GM23248 (cell line): ENCODE measurements at regions not wholly inside any gene's neighbourhood (a gene's known extent, or its start where the extent isn't known, plus 50 kb on each side); places are given as distances from the start of the nearest gene placed in this dataset.

Experiments
- DNase-seq: peaks from one replicate; pipeline ENCODE4 v3.0.0-alpha.2; 2015
- H2AFZ ChIP-seq: fragments of 200-600 bp; sonication (generic); 2 replicates; pipeline ENCODE4 v1.6.1; 2016; ENCODE audit warnings: antibody characterized with exemption
- H3F3A ChIP-seq: fragments of 200-600 bp; sonication (generic); 2 replicates; pipeline ENCODE4 v1.6.1; 2016; ENCODE audit warnings: mild to moderate bottlenecking, antibody characterized with exemption, mixed run types; ENCODE audit not compliant: insufficient read depth
- H3K27ac ChIP-seq: fragments of 200-600 bp; sonication (generic); 2 replicates; pipeline ENCODE4 v1.5.1; 2016; ENCODE audit warnings: mild to moderate bottlenecking
- H3K27me3 ChIP-seq: fragments of 200-600 bp; sonication (generic); replicated peaks from 2 replicates; pipeline ENCODE4 v1.6.1; 2016; ENCODE audit warnings: mild to moderate bottlenecking; ENCODE audit not compliant: insufficient read depth
- H3K36me3 ChIP-seq: fragments of 200-600 bp; sonication (generic); 2 replicates; pipeline ENCODE4 v1.6.1; 2016; ENCODE audit warnings: low read depth, mild to moderate bottlenecking
- H3K4me1 ChIP-seq: fragments of 200-600 bp; sonication (generic); 2 replicates; pipeline ENCODE4 v1.6.1; 2016; ENCODE audit warnings: mild to moderate bottlenecking; ENCODE audit not compliant: insufficient read depth
- H3K4me2 ChIP-seq: fragments of 200-600 bp; sonication (generic); one replicate; pipeline ENCODE4 v1.6.1; 2016; ENCODE audit warnings: mild to moderate bottlenecking; ENCODE audit not compliant: unreplicated experiment
- H3K4me3 ChIP-seq: fragments of 200-600 bp; sonication (generic); 2 replicates; pipeline ENCODE4 v1.5.1; 2016; ENCODE audit warnings: mild to moderate bottlenecking
- H3K79me2 ChIP-seq: fragments of 200-600 bp; sonication (generic); 2 replicates; pipeline ENCODE4 v1.6.1; 2016; ENCODE audit warnings: mild to moderate bottlenecking; ENCODE audit not compliant: insufficient read depth
- H3K9ac ChIP-seq: fragments of 200-600 bp; sonication (generic); 2 replicates; pipeline ENCODE4 v1.6.1; 2016; ENCODE audit warnings: mild to moderate bottlenecking
- H3K9me2 ChIP-seq: fragments of 200-600 bp; sonication (generic); 2 replicates; pipeline ENCODE4 v1.6.1; 2016; ENCODE audit warnings: mixed run types, mild to moderate bottlenecking, moderate library complexity; ENCODE audit not compliant: insufficient read depth
- H3K9me3 ChIP-seq: fragments of 200-600 bp; sonication (generic); one replicate; pipeline ENCODE4 v1.6.1; 2017; ENCODE audit warnings: low read depth
- H4K20me1 ChIP-seq: fragments of 200-600 bp; sonication (generic); 2 replicates; pipeline ENCODE4 v1.6.0; 2016; ENCODE audit not compliant: insufficient read depth
- EZH2 ChIP-seq: fragments of 200-600 bp; sonication (generic); IDR thresholded peaks from 2 replicates; pipeline ENCODE4 v1.6.1; 2018; ENCODE audit warnings: antibody characterized with exemption, mild to moderate bottlenecking; ENCODE audit not compliant: insufficient read depth, poor library complexity, severe bottlenecking
- EZH2phosphoT487 ChIP-seq: fragments of 200-600 bp; sonication (generic); IDR thresholded peaks from 2 replicates; pipeline ENCODE4 v1.6.1; 2018; ENCODE audit warnings: antibody characterized with exemption, moderate library complexity, mild to moderate bottlenecking, low read depth; ENCODE audit not compliant: insufficient read depth
- WGBS, 2 experiments: methylation state at CpG; one replicate each; pipeline ENCODE4 v1.1.6; 2015 to 2017; ENCODE audit warnings: low lambda C conversion rate in 2 of 2, low coverage in 1 of 2; ENCODE audit errors: missing lambda C conversion rate in 2 of 2; 5-methylcytosine and 5-hydroxymethylcytosine counted together
- in situ Hi-C: fragments of 300-500 bp; cut with MboI; formaldehyde crosslinking; loops from 2 replicates; pipeline ENCODE4 v1.15.0; 2020

GRCh38 chr2:35408320-35408719, 947.3 kb upstream of the CRIM1 start:
- no peaks in the 10 kb centered on the region for H3F3A ChIP-seq
- H3K4me3 ChIP-seq: no peak overlapping the region
- H3K79me2 ChIP-seq: no peaks in the 10 kb centered on the region
- H2AFZ ChIP-seq: no peak overlapping the region
- H3K27me3 ChIP-seq: no peaks in the 10 kb centered on the region
- DNase-seq: no peak
- no peak for TF ChIP-seq EZH2phosphoT487
- no peak for TF ChIP-seq EZH2
- in situ Hi-C loops: loop anchor here (25.0 kb wide), 2 partner anchors 1321 to 1721 kb away; no protein-coding TSS in a partner anchor
- no peaks in the 10 kb centered on the region for H3K9me3 ChIP-seq
- no peak overlapping the region for H3K27ac ChIP-seq
- H3K36me3 ChIP-seq: no peaks in the 10 kb centered on the region
- H3K4me2 ChIP-seq: no peak overlapping the region
- H3K4me1 ChIP-seq: no peaks in the 10 kb centered on the region
- H3K9ac ChIP-seq: no peak overlapping the region
- H3K9me2 ChIP-seq: no peaks in the 10 kb centered on the region
- no peaks in the 10 kb centered on the region for H4K20me1 ChIP-seq

- Histone ChIP-seq H3F3A (no peaks in the 10 kb centered on the region), H3K4me3 (no peak overlapping the region), H3K9me3 (no peaks in the 10 kb centered on the region), H3K27me3 (no peaks in the 10 kb centered on the region), H2AFZ (no peak overlapping the region), H3K9me2 (no peaks in the 10 kb centered on the region), H3K4me2 (no peak overlapping the region), H3K36me3 (no peaks in the 10 kb centered on the region), H3K79me2 (no peaks in the 10 kb centered on the region), H3K4me1 (no peaks in the 10 kb centered on the region), H3K27ac (no peak overlapping the region), H3K9ac (no peak overlapping the region), H4K20me1 (no peaks in the 10 kb centered on the region)
- no peak for DNase-seq
- 59% methylated on average over 19 to 22 of the region's 22 CpGs for WGBS, 2 experiments
- in situ Hi-C loops: no loop called here
- no peak for TF ChIP-seq EZH2phosphoT487
- TF ChIP-seq EZH2: no peak
Observed at GRCh38 chr2:35391736-35392442, 963.7 kb upstream of the CRIM1 start.

GRCh38 chr2:35378791-35379190, 976.8 kb upstream of the CRIM1 start:
- H4K20me1 ChIP-seq: no peaks in the 10 kb centered on the region
- H3K9me3 ChIP-seq: no peaks in the 10 kb centered on the region
- H3K9me2 ChIP-seq: no peaks in the 10 kb centered on the region
- H3K9ac ChIP-seq: no peak overlapping the region
- H3K27ac ChIP-seq: no peak overlapping the region
- DNase-seq: no peak
- 0 to 5% methylated on average over 1 of the region's 1 CpG for WGBS, 2 experiments
- H2AFZ ChIP-seq: no peak overlapping the region
- H3K4me3 ChIP-seq: no peak overlapping the region
- H3K4me2 ChIP-seq: no peak overlapping the region
- H3K4me1 ChIP-seq: no peaks in the 10 kb centered on the region
- in situ Hi-C loops: no loop called here
- no peaks in the 10 kb centered on the region for H3K36me3 ChIP-seq
- TF ChIP-seq EZH2 (no peak), EZH2phosphoT487 (no peak)
- H3K27me3 ChIP-seq: no peaks in the 10 kb centered on the region
- no peaks in the 10 kb centered on the region for H3F3A ChIP-seq
- no peaks in the 10 kb centered on the region for H3K79me2 ChIP-seq

GRCh38 chr2:35374845-35375244, 980.7 kb upstream of the CRIM1 start:
- TF ChIP-seq EZH2: no peak
- TF ChIP-seq EZH2phosphoT487: no peak
- no peak for DNase-seq
- Histone ChIP-seq H3K27ac (no peak overlapping the region), H3K9me3 (no peaks in the 10 kb centered on the region), H3K4me2 (no peak overlapping the region), H3K4me1 (no peaks in the 10 kb centered on the region), H3K36me3 (no peaks in the 10 kb centered on the region), H4K20me1 (no peaks in the 10 kb centered on the region), H2AFZ (no peak overlapping the region), H3K4me3 (no peak overlapping the region), H3K9ac (no peak overlapping the region), H3K79me2 (no peaks in the 10 kb centered on the region), H3K9me2 (no peaks in the 10 kb centered on the region), H3K27me3 (no peaks in the 10 kb centered on the region), H3F3A (no peaks in the 10 kb centered on the region)
- 28 to 34% methylated on average over 4 of the region's 4 CpGs for WGBS, 2 experiments
- in situ Hi-C loops: no loop called here

- H3F3A ChIP-seq: no peaks in the 10 kb centered on the region
- 17 to 28% methylated on average over 2 of the region's 2 CpGs for WGBS, 2 experiments
- no peaks in the 10 kb centered on the region for H3K79me2 ChIP-seq
- no peaks in the 10 kb centered on the region for H3K4me1 ChIP-seq
- no peaks in the 10 kb centered on the region for H3K9me2 ChIP-seq
- H3K4me3 ChIP-seq: no peak overlapping the region
- in situ Hi-C loops: no loop called here
- H3K9me3 ChIP-seq: no peaks in the 10 kb centered on the region
- no peak overlapping the region for H2AFZ ChIP-seq
- H3K9ac ChIP-seq: no peak overlapping the region
- no peaks in the 10 kb centered on the region for H4K20me1 ChIP-seq
- DNase-seq: peak; percentile 1
- H3K27me3 ChIP-seq: no peaks in the 10 kb centered on the region
- H3K36me3 ChIP-seq: no peaks in the 10 kb centered on the region
- TF ChIP-seq EZH2phosphoT487: no peak
- no peak for TF ChIP-seq EZH2
- H3K27ac ChIP-seq: no peak overlapping the region
- H3K4me2 ChIP-seq: no peak overlapping the region
Observed at GRCh38 chr2:35365859-35366258, 989.7 kb upstream of the CRIM1 start.
